H1 (cell line): ENCODE measurements at regions not wholly inside any gene's neighbourhood (a gene's known extent, or its start where the extent isn't known, plus 50 kb on each side); places are given as distances from the start of the nearest gene placed in this dataset.

Experiments used
- ASH2L ChIP-seq: fragments of 200-600, 300-600 bp; sonication (generic); IDR thresholded peaks from one replicate; pipeline ENCODE4 v1.7.1; 2017; ENCODE audit warnings: low read length
- ATF3 ChIP-seq: IDR thresholded peaks from 2 replicates; pipeline ENCODE4 v1.6.1; 2011; ENCODE audit warnings: low read depth, mild to moderate bottlenecking, low read length; ENCODE audit not compliant: insufficient read depth
- BRCA1 ChIP-seq: IDR thresholded peaks from 2 replicates; pipeline ENCODE4 v1.6.1; 2012; ENCODE audit warnings: low read depth, low read length, improper control_type of control experiment
- CHD2 ChIP-seq: IDR thresholded peaks from 2 replicates; pipeline ENCODE4 v1.6.1; 2012; ENCODE audit warnings: low read length, improper control_type of control experiment
- CHD7 ChIP-seq: fragments of 300-600 bp; sonication (generic); IDR thresholded peaks from 2 replicates; pipeline ENCODE4 v1.7.1; 2012; ENCODE audit warnings: low read length, moderate library complexity, mild to moderate bottlenecking, inconsistent platforms; ENCODE audit not compliant: insufficient replicate concordance
- KDM4A ChIP-seq: IDR thresholded peaks from one replicate; pipeline ENCODE4 v1.7.1; 2012; ENCODE audit warnings: low read depth, mild to moderate bottlenecking, moderate library complexity, low read length, inconsistent platforms; ENCODE audit not compliant: severe bottlenecking
- KDM5A ChIP-seq: fragments of 200-600 bp; IDR thresholded peaks from 2 replicates; pipeline ENCODE4 v1.7.1; 2012; ENCODE audit warnings: mild to moderate bottlenecking, low read length, inconsistent platforms, mixed read lengths
- RNF2 ChIP-seq: fragments of 200-900, 300-1000 bp; sonication (generic); IDR thresholded peaks from 2 replicates; pipeline ENCODE4 v1.7.1; 2016; ENCODE audit warnings: borderline replicate concordance, low read depth, mild to moderate bottlenecking, antibody characterized with exemption, low read length; ENCODE audit not compliant: poor library complexity, severe bottlenecking; ENCODE audit errors: missing control alignments
- SAP30 ChIP-seq: fragments of 300-600 bp; sonication (generic); IDR thresholded peaks from 2 replicates; pipeline ENCODE4 v1.7.1; 2012; ENCODE audit warnings: low read length, moderate library complexity, mild to moderate bottlenecking, inconsistent platforms; ENCODE audit not compliant: insufficient read depth, insufficient replicate concordance
- SP4 ChIP-seq: IDR thresholded peaks from 2 replicates; pipeline ENCODE4 v1.6.1; 2012; ENCODE audit warnings: low read length, inconsistent platforms

GRCh38 chr20:62563561-62563960 is 78.7 kb upstream of the SLCO4A1 start (continued):
- no peak for TF ChIP-seq CHD7
- TF ChIP-seq RNF2 = no peak
- TF ChIP-seq KDM4A = no peak
- TF ChIP-seq ASH2L = no peak
- no peak for TF ChIP-seq BRCA1
- TF ChIP-seq SAP30 = no peak
- TF ChIP-seq ATF3 = no peak
- TF ChIP-seq CHD2 = no peak
- no peak for TF ChIP-seq KDM5A
- no peak for TF ChIP-seq SP4
